ENCODE measurements at regions not wholly inside any gene's neighbourhood (a gene's known extent, or its start where the extent isn't known, plus 50 kb on each side); places are given as distances from the start of the nearest gene placed in this dataset.

DNA sequence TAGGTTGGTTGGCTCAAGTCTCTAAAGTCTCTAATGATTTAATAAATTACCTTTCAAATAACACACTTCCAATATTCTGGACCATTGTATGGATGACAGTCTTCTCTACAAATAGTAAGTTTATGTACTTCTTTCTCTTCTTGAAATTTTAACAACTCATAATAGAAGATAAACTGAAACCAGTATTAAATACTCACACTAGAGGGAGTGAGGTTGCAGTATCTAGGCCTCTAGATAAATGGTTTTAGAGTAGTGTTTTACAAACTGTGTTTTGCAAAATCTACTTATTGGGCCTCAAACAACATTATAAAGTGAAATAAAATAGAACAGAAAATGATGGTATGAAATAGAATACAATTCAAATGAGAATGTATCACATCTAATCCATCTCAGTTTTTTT, 479.9 kb upstream of the BRINP3 start (continued):
- TF ChIP-seq, protein P1, sequence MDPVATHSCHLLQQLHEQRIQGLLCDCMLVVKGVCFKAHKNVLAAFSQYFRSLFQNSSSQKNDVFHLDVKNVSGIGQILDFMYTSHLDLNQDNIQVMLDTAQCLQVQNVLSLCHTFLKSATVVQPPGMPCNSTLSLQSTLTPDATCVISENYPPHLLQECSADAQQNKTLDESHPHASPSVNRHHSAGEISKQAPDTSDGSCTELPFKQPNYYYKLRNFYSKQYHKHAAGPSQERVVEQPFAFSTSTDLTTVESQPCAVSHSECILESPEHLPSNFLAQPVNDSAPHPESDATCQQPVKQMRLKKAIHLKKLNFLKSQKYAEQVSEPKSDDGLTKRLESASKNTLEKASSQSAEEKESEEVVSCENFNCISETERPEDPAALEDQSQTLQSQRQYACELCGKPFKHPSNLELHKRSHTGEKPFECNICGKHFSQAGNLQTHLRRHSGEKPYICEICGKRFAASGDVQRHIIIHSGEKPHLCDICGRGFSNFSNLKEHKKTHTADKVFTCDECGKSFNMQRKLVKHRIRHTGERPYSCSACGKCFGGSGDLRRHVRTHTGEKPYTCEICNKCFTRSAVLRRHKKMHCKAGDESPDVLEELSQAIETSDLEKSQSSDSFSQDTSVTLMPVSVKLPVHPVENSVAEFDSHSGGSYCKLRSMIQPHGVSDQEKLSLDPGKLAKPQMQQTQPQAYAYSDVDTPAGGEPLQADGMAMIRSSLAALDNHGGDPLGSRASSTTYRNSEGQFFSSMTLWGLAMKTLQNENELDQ (CRISPR knock-in tag; IDR thresholded peaks at IDR 0.05; ENCODE audit: borderline replicate concordance) = no peak
- TF ChIP-seq, protein P2, sequence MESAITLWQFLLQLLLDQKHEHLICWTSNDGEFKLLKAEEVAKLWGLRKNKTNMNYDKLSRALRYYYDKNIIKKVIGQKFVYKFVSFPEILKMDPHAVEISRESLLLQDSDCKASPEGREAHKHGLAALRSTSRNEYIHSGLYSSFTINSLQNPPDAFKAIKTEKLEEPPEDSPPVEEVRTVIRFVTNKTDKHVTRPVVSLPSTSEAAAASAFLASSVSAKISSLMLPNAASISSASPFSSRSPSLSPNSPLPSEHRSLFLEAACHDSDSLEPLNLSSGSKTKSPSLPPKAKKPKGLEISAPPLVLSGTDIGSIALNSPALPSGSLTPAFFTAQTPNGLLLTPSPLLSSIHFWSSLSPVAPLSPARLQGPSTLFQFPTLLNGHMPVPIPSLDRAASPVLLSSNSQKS (CRISPR knock-in tag; IDR thresholded peaks at IDR 0.05) = no peak
- no peak for TF ChIP-seq SMAD1 (IDR thresholded peaks at IDR 0.05; ENCODE audit: low read depth, low read length, partially characterized antibody)

DNA sequence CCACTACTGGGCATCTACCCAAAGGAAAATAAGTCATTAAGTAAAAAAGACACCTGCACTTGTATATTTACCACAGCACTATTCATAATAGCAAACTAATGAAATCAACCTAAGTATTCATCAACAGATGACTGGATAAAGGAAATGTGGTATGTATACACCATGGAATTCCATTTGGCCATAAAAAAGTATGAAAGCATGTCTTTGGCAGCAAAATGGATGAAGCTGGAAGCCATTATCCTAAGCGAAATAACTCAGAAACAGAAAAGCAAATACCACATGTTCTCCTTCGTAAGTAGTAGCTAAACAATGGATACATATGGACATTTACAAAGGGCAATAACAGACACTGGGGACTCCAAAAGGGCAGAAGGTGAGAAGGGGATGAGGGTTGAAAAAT, 485.7 kb upstream of the BRINP3 start:
- in situ Hi-C loops (cut with MboI) = no loop called here
- Histone ChIP-seq H2AFZ (ENCODE audit: low read depth, low read length) (no peak overlapping the region), H3K9me3 (replicated peaks; ENCODE audit: control insufficient read depth, insufficient read depth, low read depth, low read length) (no peaks in the 10 kb centered on the region), H3K9me1 (ENCODE audit: control insufficient read depth, insufficient read depth, low read length) (no peaks in the 10 kb centered on the region), H3K4me3 (no peak overlapping the region), H3K4me2 (ENCODE audit: insufficient read depth, low read length) (no peak overlapping the region), H3K4me1 (replicated peaks in 1 of 2; ENCODE audit: control insufficient read depth in 2 of 2, insufficient read depth in 2 of 2, low read length in 2 of 2) (no peaks in the 10 kb centered on the region), H3K27me3 (ENCODE audit: control insufficient read depth in 2 of 2, insufficient read depth in 2 of 2, low read length in 2 of 2) (no peaks in the 10 kb centered on the region), H3K36me3 (ENCODE audit: control insufficient read depth, insufficient read depth, low read length) (no peaks in the 10 kb centered on the region), H3K9ac (ENCODE audit: insufficient read depth in 1 of 2, low read depth in 2 of 2, low read length in 2 of 2) (no peak overlapping the region), H3K27ac (ENCODE audit: extremely low read depth, low read depth, low read length) (no peak overlapping the region), H3K79me2 (ENCODE audit: control insufficient read depth, insufficient read depth, low read length) (no peaks in the 10 kb centered on the region), H4K20me1 (replicated peaks; ENCODE audit: control insufficient read depth, insufficient read depth, low read length) (no peaks in the 10 kb centered on the region)
- WGBS (ENCODE audit: insufficient coverage, low coverage, missing lambda C conversion rate) = 3% methylated on average over 2 of the region's 2 CpGs
- no TSS peak for BruUV-seq (replicated peaks)
- intact Hi-C loops (cut with micrococcal nuclease) = no loop called here
- TF ChIP-seq, protein P3, sequence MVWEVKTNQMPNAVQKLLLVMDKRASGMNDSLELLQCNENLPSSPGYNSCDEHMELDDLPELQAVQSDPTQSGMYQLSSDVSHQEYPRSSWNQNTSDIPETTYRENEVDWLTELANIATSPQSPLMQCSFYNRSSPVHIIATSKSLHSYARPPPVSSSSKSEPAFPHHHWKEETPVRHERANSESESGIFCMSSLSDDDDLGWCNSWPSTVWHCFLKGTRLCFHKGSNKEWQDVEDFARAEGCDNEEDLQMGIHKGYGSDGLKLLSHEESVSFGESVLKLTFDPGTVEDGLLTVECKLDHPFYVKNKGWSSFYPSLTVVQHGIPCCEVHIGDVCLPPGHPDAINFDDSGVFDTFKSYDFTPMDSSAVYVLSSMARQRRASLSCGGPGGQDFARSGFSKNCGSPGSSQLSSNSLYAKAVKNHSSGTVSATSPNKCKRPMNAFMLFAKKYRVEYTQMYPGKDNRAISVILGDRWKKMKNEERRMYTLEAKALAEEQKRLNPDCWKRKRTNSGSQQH (CRISPR knock-in tag; IDR thresholded peaks at IDR 0.05) = no peak
- TF ChIP-seq, protein P4, sequence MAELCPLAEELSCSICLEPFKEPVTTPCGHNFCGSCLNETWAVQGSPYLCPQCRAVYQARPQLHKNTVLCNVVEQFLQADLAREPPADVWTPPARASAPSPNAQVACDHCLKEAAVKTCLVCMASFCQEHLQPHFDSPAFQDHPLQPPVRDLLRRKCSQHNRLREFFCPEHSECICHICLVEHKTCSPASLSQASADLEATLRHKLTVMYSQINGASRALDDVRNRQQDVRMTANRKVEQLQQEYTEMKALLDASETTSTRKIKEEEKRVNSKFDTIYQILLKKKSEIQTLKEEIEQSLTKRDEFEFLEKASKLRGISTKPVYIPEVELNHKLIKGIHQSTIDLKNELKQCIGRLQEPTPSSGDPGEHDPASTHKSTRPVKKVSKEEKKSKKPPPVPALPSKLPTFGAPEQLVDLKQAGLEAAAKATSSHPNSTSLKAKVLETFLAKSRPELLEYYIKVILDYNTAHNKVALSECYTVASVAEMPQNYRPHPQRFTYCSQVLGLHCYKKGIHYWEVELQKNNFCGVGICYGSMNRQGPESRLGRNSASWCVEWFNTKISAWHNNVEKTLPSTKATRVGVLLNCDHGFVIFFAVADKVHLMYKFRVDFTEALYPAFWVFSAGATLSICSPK (IDR thresholded peaks at IDR 0.05; ENCODE audit: borderline replicate concordance) = no peak
- TF ChIP-seq PHTF2 (CRISPR knock-in tag; IDR thresholded peaks at IDR 0.05) (no peak), HNRNPLL (IDR thresholded peaks at IDR 0.05; ENCODE audit: low read depth, low read length, poor library complexity, severe bottlenecking) (no peak), ILK (tag; IDR thresholded peaks at IDR 0.05; ENCODE audit: borderline replicate concordance, low read depth) (no peak), ARNT (IDR thresholded peaks at IDR 0.05) (no peak)
- FAIRE-seq (no peak), ATAC-seq (no peak), DNase-seq (ENCODE audit: extremely low read depth in 1 of 4, low spot score in 3 of 4) (no peak)
- ChIA-PET CTCF (ENCODE audit: low intra/inter-chr PET ratio) (no interaction called here), POLR2A (no interaction called here)
